ENCODE measurements at regions not wholly inside any gene's neighbourhood (a gene's known extent, or its start where the extent isn't known, plus 50 kb on each side); places are given as distances from the start of the nearest gene placed in this dataset.

- no peak for TF ChIP-seq ZNF518A (tag by site-specific recombination; conservative IDR thresholded peaks at IDR 0.05; ENCODE audit: low read depth)
- TF ChIP-seq, protein P1, sequence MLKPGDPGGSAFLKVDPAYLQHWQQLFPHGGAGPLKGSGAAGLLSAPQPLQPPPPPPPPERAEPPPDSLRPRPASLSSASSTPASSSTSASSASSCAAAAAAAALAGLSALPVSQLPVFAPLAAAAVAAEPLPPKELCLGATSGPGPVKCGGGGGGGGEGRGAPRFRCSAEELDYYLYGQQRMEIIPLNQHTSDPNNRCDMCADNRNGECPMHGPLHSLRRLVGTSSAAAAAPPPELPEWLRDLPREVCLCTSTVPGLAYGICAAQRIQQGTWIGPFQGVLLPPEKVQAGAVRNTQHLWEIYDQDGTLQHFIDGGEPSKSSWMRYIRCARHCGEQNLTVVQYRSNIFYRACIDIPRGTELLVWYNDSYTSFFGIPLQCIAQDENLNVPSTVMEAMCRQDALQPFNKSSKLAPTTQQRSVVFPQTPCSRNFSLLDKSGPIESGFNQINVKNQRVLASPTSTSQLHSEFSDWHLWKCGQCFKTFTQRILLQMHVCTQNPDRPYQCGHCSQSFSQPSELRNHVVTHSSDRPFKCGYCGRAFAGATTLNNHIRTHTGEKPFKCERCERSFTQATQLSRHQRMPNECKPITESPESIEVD (tag by site-specific recombination; IDR thresholded peaks at IDR 0.05): no peak
- no peak for TF ChIP-seq FEZF1 (tag by site-specific recombination; IDR thresholded peaks at IDR 0.05)
- TF ChIP-seq, protein P2, sequence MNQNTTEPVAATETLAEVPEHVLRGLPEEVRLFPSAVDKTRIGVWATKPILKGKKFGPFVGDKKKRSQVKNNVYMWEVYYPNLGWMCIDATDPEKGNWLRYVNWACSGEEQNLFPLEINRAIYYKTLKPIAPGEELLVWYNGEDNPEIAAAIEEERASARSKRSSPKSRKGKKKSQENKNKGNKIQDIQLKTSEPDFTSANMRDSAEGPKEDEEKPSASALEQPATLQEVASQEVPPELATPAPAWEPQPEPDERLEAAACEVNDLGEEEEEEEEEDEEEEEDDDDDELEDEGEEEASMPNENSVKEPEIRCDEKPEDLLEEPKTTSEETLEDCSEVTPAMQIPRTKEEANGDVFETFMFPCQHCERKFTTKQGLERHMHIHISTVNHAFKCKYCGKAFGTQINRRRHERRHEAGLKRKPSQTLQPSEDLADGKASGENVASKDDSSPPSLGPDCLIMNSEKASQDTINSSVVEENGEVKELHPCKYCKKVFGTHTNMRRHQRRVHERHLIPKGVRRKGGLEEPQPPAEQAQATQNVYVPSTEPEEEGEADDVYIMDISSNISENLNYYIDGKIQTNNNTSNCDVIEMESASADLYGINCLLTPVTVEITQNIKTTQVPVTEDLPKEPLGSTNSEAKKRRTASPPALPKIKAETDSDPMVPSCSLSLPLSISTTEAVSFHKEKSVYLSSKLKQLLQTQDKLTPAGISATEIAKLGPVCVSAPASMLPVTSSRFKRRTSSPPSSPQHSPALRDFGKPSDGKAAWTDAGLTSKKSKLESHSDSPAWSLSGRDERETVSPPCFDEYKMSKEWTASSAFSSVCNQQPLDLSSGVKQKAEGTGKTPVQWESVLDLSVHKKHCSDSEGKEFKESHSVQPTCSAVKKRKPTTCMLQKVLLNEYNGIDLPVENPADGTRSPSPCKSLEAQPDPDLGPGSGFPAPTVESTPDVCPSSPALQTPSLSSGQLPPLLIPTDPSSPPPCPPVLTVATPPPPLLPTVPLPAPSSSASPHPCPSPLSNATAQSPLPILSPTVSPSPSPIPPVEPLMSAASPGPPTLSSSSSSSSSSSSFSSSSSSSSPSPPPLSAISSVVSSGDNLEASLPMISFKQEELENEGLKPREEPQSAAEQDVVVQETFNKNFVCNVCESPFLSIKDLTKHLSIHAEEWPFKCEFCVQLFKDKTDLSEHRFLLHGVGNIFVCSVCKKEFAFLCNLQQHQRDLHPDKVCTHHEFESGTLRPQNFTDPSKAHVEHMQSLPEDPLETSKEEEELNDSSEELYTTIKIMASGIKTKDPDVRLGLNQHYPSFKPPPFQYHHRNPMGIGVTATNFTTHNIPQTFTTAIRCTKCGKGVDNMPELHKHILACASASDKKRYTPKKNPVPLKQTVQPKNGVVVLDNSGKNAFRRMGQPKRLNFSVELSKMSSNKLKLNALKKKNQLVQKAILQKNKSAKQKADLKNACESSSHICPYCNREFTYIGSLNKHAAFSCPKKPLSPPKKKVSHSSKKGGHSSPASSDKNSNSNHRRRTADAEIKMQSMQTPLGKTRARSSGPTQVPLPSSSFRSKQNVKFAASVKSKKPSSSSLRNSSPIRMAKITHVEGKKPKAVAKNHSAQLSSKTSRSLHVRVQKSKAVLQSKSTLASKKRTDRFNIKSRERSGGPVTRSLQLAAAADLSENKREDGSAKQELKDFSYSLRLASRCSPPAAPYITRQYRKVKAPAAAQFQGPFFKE (tag by site-specific recombination; IDR thresholded peaks at IDR 0.05; ENCODE audit: borderline replicate concordance): no peak
- no peak for TF ChIP-seq ZNF561 (tag by site-specific recombination; IDR thresholded peaks at IDR 0.05; ENCODE audit: borderline replicate concordance)
- TF ChIP-seq, protein P3, sequence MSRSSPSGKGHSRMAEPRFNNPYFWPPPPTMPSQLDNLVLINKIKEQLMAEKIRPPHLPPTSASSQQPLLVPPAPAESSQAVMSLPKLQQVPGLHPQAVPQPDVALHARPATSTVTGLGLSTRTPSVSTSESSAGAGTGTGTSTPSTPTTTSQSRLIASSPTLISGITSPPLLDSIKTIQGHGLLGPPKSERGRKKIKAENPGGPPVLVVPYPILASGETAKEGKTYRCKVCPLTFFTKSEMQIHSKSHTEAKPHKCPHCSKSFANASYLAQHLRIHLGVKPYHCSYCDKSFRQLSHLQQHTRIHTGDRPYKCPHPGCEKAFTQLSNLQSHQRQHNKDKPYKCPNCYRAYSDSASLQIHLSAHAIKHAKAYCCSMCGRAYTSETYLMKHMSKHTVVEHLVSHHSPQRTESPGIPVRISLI (tag by site-specific recombination; IDR thresholded peaks at IDR 0.05): no peak
- no peak for TF ChIP-seq ZNF785 (tag by site-specific recombination; IDR thresholded peaks at IDR 0.05)
Measured at GRCh38 chr2:150585221-150585971, 97.9 kb upstream of the RND3 start (continued).

DNA sequence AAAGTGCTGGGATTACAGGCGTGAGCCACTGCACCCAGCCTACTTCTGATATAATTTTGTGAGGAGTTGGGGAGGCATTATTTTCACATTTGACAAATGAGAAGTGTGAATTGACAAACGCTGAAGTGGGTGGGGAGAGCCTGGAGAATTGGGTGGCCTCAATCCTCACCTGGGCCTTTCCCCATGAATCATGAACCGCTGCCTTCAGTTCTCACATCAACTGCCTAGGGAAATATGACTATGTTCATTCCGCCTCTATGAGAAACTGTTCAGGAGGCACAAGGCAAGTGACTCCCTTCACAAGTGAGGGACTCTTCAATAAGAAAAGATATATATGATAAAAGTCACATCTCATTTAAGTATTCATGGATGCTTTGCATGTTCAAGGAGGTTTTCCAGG is 96.6 kb upstream of the RND3 start:
- H3K36me3 ChIP-seq (ENCODE audit: control insufficient read depth in 2 of 2, insufficient read depth in 1 of 2, low read length in 2 of 2): no peaks in the 10 kb centered on the region
- no peak for TF ChIP-seq ZNF350 (tag by site-specific recombination; IDR thresholded peaks at IDR 0.05)
- TF ChIP-seq ZNF664 (tag by site-specific recombination; IDR thresholded peaks at IDR 0.05): no peak
- no peak for TF ChIP-seq ZNF311 (tag by site-specific recombination; IDR thresholded peaks at IDR 0.05; ENCODE audit: borderline replicate concordance)
- TF ChIP-seq ZNF280C (tag by site-specific recombination; IDR thresholded peaks at IDR 0.05): no peak
- no peak for TF ChIP-seq SP3 (tag by site-specific recombination; IDR thresholded peaks at IDR 0.05)
- TF ChIP-seq GLIS1 (tag by site-specific recombination; IDR thresholded peaks at IDR 0.05): no peak
- no peak for TF ChIP-seq ZNF16 (tag by site-specific recombination; IDR thresholded peaks at IDR 0.05; ENCODE audit: low read depth)
- TF ChIP-seq ZFP41 (tag by site-specific recombination; IDR thresholded peaks at IDR 0.05; ENCODE audit: borderline replicate concordance): no peak
- TF ChIP-seq ZFP37 (tag by site-specific recombination; IDR thresholded peaks at IDR 0.05): no peak
- no peak for TF ChIP-seq ZIC2 (tag by site-specific recombination; IDR thresholded peaks at IDR 0.05)
- no peak for TF ChIP-seq ZNF404 (tag by site-specific recombination; IDR thresholded peaks at IDR 0.05)
- TF ChIP-seq ZEB2 (tag by site-specific recombination; IDR thresholded peaks at IDR 0.05): no peak
- no peak for TF ChIP-seq ZNF785 (tag by site-specific recombination; IDR thresholded peaks at IDR 0.05)

More for the DNA sequence above, 96.6 kb upstream of the RND3 start:
- POLR2A ChIA-PET: no interaction called here
- H3K4me3 ChIP-seq (ENCODE audit: low read depth, low read length): no peak overlapping the region
- H3K9me3 ChIP-seq (ENCODE audit: control insufficient read depth, insufficient read depth, low read depth, low read length): no peaks in the 10 kb centered on the region
- no peaks in the 10 kb centered on the region for H3K4me1 ChIP-seq (ENCODE audit: control insufficient read depth, insufficient read depth, low read length)
- CTCF ChIA-PET: no interaction called here
- no peak overlapping the region for H3K27ac ChIP-seq (ENCODE audit: extremely low read depth, low read depth, low read length)

All from HEK293 (cell line).